ENCODE measurements at regions not wholly inside any gene's neighbourhood (a gene's known extent, or its start where the extent isn't known, plus 50 kb on each side); places are given as distances from the start of the nearest gene placed in this dataset.

DNA sequence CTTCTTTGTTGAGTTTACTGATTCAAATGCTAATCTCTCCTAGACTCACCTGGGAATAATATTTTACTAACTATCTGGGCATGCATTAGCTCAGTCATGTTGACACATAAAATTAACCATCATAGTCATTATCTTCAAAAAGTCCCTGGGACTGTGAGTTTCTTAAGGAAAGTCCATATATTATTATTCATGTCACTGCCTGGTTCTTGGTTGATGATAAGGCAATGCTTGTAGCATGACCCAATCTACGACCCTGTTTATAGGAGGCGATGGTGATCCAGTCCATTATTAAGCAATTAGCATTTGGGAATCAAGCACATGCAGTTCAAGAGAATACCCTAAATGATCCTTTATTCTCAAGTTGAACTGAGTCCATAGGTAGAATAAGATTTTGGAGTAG lies 54.8 kb upstream of the MPHOSPH6 start:
- Histone ChIP-seq H3K27ac (no peak overlapping the region), H3K4me1 (no peaks in the 10 kb centered on the region), H3K36me3 (no peaks in the 10 kb centered on the region), H3K4me3 (no peak overlapping the region), H3K9me3 (no peaks in the 10 kb centered on the region), H3K27me3 (peaks cover 0 to 7% of the 10 kb centered on the region in 2 donors)
- DNase-seq = no peak
- intact Hi-C loops (cut with DNase I; ENCODE audit: low total_unique reads) = loop anchor here (10.0 kb wide), 1 partner anchor 330 kb away; no protein-coding TSS in a partner anchor
- TF ChIP-seq, protein P1, sequence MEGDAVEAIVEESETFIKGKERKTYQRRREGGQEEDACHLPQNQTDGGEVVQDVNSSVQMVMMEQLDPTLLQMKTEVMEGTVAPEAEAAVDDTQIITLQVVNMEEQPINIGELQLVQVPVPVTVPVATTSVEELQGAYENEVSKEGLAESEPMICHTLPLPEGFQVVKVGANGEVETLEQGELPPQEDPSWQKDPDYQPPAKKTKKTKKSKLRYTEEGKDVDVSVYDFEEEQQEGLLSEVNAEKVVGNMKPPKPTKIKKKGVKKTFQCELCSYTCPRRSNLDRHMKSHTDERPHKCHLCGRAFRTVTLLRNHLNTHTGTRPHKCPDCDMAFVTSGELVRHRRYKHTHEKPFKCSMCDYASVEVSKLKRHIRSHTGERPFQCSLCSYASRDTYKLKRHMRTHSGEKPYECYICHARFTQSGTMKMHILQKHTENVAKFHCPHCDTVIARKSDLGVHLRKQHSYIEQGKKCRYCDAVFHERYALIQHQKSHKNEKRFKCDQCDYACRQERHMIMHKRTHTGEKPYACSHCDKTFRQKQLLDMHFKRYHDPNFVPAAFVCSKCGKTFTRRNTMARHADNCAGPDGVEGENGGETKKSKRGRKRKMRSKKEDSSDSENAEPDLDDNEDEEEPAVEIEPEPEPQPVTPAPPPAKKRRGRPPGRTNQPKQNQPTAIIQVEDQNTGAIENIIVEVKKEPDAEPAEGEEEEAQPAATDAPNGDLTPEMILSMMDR (IDR thresholded peaks at IDR 0.05) = no peak

DNA sequence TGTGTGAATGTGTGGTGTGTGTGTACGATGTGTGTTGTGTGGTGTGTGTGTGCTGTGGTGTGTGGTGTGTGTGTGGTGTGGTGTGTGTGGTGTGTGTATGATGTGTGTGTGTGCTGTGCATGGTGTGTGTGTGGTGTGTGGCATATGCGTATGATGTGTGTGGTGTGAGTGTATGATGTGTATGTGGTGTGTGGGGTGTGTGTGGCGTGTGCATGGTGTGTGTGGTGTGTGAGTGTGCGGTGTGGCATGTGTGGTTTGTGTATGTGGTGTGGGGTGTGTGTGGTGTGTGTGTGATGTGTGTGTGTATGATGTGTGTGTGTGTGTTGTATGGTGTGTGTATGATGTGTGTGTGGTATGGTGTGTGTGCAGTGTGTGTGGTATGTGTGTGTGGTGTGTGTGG lies 50.5 kb upstream of the MPHOSPH6 start:
- Histone ChIP-seq H3K4me3 (no peak overlapping the region), H3K27ac (no peak overlapping the region), H3K27me3 (peaks cover 0 to 4% of the 10 kb centered on the region in 2 donors), H3K36me3 (no peaks in the 10 kb centered on the region), H3K9me3 (no peaks in the 10 kb centered on the region), H3K4me1 (no peaks in the 10 kb centered on the region)
- TF ChIP-seq, protein P1 (IDR thresholded peaks at IDR 0.05) = no peak
- intact Hi-C loops (cut with DNase I; ENCODE audit: low total_unique reads) = loop anchor here (10.0 kb wide), 1 partner anchor 326 kb away; no protein-coding TSS in a partner anchor
- DNase-seq = no peak
